ENCODE measurements at regions not wholly inside any gene's neighbourhood (a gene's known extent, or its start where the extent isn't known, plus 50 kb on each side); places are given as distances from the start of the nearest gene placed in this dataset.

GRCh38 chr21:15206514-15206913, 141.7 kb upstream of the NRIP1 start:
- Mint-ChIP-seq H3K27ac (peak overlapping the region; percentile 3), H3K9me3 (no peaks in the 10 kb centered on the region), H3K27me3 (peaks cover 37% of the 10 kb centered on the region), H3K4me1 (peaks cover 22% of the 10 kb centered on the region), H3K4me3 (peak overlapping the region; percentile 24), H3K36me3 (ENCODE audit: low read depth) (no peaks in the 10 kb centered on the region)
- intact Hi-C loops (cut with micrococcal nuclease), result loop anchor here (2.0 to 5.0 kb wide), 4 partner anchors 44 to 329 kb away; no protein-coding TSS in a partner anchor
- ChIA-PET POLR2A (no interaction called here), CTCF (no interaction called here)
- no peak for TF ChIP-seq CTCF (IDR thresholded peaks at IDR 0.05)
- peak; percentile 76 for ATAC-seq (ENCODE audit: low read depth)
- no peak for DNase-seq

DNA sequence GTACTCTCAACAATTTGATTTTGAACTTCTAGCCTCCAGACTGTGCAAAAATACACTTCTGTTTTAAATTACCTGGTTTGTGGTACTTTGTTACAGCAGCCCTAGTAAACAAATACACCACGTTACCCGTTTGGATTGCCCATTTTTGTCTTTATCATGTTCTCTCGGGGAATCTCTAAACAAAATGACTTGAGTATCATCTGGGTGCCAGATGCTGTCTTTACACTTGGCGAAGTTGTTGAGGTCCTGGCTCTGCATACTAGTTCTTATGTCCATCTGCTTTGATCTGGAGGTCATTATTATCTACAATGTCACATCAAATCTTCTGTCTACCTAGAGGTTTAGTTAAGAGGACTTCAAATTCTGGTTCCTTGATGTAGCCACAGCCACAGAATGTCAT, 142.4 kb upstream of the NRIP1 start:
- Mint-ChIP-seq H3K27me3 (peaks cover 37% of the 10 kb centered on the region), H3K36me3 (ENCODE audit: low read depth) (no peaks in the 10 kb centered on the region), H3K4me3 (no peak overlapping the region), H3K27ac (no peak overlapping the region), H3K4me1 (peaks cover 27% of the 10 kb centered on the region), H3K9me3 (no peaks in the 10 kb centered on the region)
- ATAC-seq (ENCODE audit: low read depth) (no peak), DNase-seq (no peak)
- POLR2A ChIA-PET, result no interaction called here
- TF ChIP-seq CTCF (IDR thresholded peaks at IDR 0.05), result no peak
- intact Hi-C loops (cut with micrococcal nuclease), result loop anchor here (2.0 to 5.0 kb wide), 4 partner anchors 45 to 330 kb away; no protein-coding TSS in a partner anchor
- CTCF ChIA-PET, result no interaction called here

DNA sequence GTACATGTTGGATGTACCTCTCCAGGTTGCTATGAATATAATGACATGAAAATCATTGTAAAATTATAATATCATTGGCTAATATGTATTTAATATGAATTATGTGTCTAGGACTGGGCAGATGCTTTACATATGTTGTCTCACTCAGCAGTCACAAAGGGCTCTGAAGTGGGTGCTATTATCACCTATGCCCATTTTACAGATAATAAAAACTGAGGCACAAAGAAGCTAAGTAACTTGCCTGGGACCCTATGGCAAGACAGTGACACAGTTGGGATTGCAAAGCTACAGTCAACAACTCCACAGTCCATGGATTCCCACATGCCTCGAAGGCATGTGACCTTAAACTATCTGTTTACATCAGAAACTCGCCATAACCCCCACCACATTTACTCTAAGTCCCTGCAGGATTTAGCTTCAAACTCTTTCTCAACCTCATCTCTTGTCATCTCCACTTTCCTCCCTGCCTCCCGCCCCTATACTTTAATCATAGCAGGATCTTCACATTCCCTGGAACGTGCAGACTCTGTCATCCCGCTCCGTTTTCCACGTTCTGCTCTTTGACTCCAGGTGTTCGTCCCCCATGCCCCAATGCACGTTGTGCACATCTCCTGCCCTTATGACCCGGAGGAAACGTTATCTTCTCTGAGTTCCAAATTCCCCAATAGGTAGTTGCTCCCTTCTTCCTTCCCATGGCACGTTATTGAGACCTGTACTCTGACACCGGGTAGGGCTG, 143.0 kb upstream of the NRIP1 start:
- no peak overlapping the region for H3K4me3 Mint-ChIP-seq
- H3K36me3 Mint-ChIP-seq (ENCODE audit: low read depth), result no peaks in the 10 kb centered on the region
- no peak overlapping the region for H3K27ac Mint-ChIP-seq
- POLR2A ChIA-PET, result no interaction called here
- no peak for DNase-seq
- H3K9me3 Mint-ChIP-seq, result no peaks in the 10 kb centered on the region
- H3K4me1 Mint-ChIP-seq, result peaks cover 30% of the 10 kb centered on the region
- CTCF ChIA-PET, result no interaction called here
- TF ChIP-seq CTCF (IDR thresholded peaks at IDR 0.05), result no peak
- peaks cover 34% of the 10 kb centered on the region for H3K27me3 Mint-ChIP-seq
- intact Hi-C loops (cut with micrococcal nuclease), result loop anchor here (2.0 to 5.0 kb wide), 4 partner anchors 46 to 331 kb away; no protein-coding TSS in a partner anchor
- no peak for ATAC-seq (ENCODE audit: low read depth)

GRCh38 chr21:15208786-15209185, 144.0 kb upstream of the NRIP1 start:
- no peak overlapping the region for H3K27ac Mint-ChIP-seq
- TF ChIP-seq CTCF (IDR thresholded peaks at IDR 0.05), result no peak
- DNase-seq (no peak), ATAC-seq (ENCODE audit: low read depth) (no peak)
- H3K27me3 Mint-ChIP-seq, result peaks cover 32% of the 10 kb centered on the region
- CTCF ChIA-PET, result no interaction called here
- POLR2A ChIA-PET, result no interaction called here
- intact Hi-C loops (cut with micrococcal nuclease), result loop anchor here (5.0 kb wide), 3 partner anchors 46 to 331 kb away; no protein-coding TSS in a partner anchor
- no peaks in the 10 kb centered on the region for H3K9me3 Mint-ChIP-seq
- H3K36me3 Mint-ChIP-seq (ENCODE audit: low read depth), result no peaks in the 10 kb centered on the region
- no peak overlapping the region for H3K4me3 Mint-ChIP-seq
- peaks cover 32% of the 10 kb centered on the region for H3K4me1 Mint-ChIP-seq

- POLR2A ChIA-PET, result no interaction called here
- Mint-ChIP-seq H3K36me3 (ENCODE audit: low read depth) (no peaks in the 10 kb centered on the region), H3K27me3 (peaks cover 28% of the 10 kb centered on the region), H3K27ac (no peak overlapping the region), H3K4me1 (peaks cover 32% of the 10 kb centered on the region), H3K4me3 (no peak overlapping the region), H3K9me3 (no peaks in the 10 kb centered on the region)
- no peak for TF ChIP-seq CTCF (IDR thresholded peaks at IDR 0.05)
- DNase-seq (no peak), ATAC-seq (ENCODE audit: low read depth) (no peak)
- intact Hi-C loops (cut with micrococcal nuclease), result loop anchor here (5.0 kb wide), 3 partner anchors 47 to 332 kb away; no protein-coding TSS in a partner anchor
- CTCF ChIA-PET, result no interaction called here
These were observed 144.4 kb upstream of the NRIP1 start for GRCh38 chr21:15209224-15209623.

All from activated B cell treated with CpG ODN at 0.5 μM for 24 hours (primary cell).